GM12872 (cell line): ENCODE measurements at regions not wholly inside any gene's neighbourhood (a gene's known extent, or its start where the extent isn't known, plus 50 kb on each side); places are given as distances from the start of the nearest gene placed in this dataset.

ENCODE experiments used
- CTCF ChIP-seq: IDR thresholded peaks from 3 replicates; pipeline ENCODE4 v1.5.1; 2011; ENCODE audit warnings: low read depth, mild to moderate bottlenecking, low read length, moderate library complexity; ENCODE audit not compliant: insufficient read depth

DNA sequence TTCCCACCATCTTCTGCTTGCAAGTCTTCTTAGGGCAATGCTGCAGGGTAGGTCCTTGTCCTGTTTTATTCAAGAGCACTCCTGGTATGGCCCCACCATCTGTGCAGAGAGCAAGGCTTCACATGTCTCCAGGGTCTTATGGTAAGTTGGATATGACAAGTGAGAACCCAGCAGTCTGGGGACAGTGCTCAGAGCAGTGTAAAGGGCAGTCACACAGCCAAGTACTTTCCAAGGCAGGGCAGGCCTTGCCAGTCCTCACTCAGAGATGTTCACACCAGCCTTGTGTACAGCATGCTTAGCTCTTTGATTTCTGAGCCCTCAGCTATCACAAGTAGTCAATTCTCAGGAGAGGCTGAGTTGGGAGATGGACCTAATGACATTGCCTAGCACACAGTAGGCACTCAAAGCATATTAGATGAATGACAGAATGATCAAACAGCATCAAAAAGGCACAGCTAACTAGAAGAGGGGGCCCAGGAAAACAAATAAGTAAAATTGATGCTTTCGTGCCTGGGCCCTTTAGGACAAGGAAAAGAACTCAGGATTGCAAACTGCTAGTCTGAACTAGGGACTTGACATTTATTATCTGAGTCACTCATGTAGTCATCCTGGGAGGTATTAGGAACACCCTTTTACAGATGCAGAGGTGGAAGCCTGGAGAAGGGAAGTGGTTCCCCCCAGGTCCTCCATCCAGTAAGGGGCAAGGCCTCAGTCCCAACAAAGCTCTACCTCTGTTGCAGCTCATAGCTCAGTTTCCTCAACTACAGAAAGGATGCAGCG is 86.7 kb upstream of the CTAGE1 start:
- TF ChIP-seq CTCF, result no peak

DNA sequence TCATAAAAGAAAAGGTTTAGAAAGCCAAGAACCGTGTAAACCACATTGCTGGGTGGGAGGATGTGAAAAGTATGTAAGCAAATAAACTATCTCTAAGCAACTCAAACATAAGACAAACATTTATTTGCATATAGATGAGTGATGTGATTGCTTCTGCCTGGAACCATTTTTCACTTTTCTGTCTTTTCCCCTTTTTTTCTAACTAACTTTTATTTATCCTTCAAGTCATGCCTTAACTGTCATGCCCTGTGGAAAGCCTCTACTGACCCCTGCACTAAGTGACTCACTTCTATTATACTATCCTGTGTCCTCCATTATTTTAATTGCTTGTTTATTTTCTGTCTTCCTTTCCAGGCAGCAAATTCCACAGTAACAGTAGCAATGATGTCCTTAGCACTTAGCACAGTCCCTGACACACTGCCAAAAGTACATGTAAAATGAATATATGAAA is 87.5 kb upstream of the CTAGE1 start:
- no peak for TF ChIP-seq CTCF

GRCh38 chr18:22507055-22507454 is 89.3 kb upstream of the CTAGE1 start:
- TF ChIP-seq CTCF, result no peak

DNA sequence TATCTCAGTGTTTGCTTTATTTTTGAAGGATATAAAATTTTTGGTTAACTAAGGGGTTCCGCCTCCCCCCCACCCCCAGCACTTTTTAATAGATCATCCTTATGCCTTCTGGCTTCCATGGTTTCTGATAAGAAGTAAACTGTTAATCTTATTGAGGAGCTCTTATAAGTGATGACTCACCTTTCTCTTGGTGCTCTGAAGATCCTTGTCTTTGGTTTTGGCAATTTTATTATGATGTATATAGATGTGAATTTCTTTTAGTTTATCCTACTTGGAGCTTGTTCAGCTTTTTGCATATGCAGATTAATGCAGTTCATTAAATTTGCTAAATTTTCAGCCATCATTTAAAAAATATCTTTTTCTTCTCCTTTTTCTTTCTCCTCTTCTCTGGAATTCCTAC is 91.7 kb upstream of the CTAGE1 start:
- no peak for TF ChIP-seq CTCF

- no peak for TF ChIP-seq CTCF
These were observed 93.0 kb upstream of the CTAGE1 start for GRCh38 chr18:22510697-22511096.

DNA sequence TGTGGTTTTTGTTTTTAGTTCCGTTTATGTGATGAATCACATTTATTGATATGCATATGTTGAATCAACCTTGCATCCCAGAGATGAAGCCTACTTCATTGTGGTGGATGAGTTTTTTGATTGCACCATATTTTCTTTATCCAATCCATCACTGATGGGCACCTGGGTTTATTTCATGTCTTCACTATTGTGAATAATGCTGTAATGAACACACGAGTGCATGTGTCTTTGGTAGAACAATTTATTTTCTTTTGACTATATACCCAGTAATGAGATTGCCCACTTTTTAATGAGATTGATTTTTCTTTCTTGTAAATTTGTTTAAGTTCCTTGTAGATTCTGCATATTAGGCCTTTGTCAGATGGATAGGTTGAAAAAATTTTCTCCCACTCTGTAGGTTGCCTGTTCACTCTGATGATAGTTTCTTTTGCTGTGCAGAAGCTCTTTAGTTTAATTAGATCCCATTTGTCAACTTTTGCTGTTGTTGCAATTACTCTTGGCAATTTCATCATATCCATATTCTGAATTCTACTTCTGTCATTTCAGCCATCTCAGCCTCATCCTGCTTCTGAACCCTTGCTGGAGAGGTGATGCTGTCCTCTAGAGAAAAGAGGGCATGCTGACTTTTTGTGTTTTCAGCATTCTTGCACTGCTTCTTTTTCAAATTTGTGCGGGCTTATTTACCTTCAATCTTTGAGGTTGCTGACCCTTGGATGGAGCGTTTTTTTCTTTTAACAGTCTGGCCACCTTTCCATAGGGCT is 96.2 kb upstream of the CTAGE1 start:
- TF ChIP-seq CTCF, result no peak

DNA sequence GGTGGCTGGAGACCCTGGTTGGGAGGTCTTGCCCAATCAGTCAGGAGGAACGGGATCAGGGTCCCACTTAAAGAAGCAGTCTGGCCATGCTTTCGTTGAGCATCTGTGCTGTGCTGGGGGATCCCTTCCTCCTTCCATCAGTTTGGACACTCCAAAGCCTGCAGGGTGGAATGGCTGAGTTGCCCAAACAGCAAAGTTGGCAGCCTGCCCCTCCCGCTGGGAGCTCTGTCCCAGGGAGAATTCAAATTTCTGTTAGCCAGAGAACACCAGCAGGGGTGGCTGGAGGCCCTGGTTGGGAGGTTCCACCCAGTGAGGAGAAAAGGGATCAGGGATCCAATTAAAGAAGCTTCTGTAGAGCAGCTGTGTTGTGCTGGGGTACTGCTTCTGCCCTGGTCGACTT is 96.9 kb upstream of the CTAGE1 start:
- no peak for TF ChIP-seq CTCF
